ENCODE measurements at regions not wholly inside any gene's neighbourhood (a gene's known extent, or its start where the extent isn't known, plus 50 kb on each side); places are given as distances from the start of the nearest gene placed in this dataset.

DNA sequence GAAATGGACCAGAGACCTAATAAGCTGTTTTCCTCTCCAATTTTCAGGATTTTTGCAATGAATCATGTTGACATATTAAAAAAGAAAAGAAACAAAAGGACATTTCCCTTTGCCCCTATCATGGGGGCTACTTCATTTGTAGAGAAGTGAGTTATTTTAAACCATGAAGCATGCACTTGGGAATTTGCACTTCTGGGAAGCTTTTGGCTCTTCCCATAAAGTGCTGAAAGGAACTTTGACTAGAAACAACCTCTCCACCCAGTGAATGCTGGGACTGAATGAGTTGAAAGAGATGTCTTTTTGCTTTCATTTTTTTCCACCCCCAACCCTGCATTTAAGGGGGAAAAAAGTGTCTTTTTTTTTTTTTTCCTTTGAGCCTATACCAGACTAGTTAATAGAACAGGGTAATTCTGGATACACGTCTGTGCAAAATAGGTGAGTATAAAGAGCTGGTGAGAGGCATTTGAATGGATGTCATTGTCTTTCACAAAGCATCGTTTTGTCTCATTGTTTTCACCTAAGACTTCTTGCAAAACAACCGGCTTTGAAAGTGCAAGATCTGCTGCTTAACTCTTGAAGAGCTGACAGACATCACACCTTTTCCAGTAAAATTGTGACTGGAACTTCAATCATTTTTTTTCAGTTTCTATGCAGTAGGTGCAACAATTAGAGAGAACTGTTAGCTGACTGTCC, 138.7 kb upstream of the BACH2 start:
- no peak for DNase-seq (ENCODE audit: low read depth)

DNA sequence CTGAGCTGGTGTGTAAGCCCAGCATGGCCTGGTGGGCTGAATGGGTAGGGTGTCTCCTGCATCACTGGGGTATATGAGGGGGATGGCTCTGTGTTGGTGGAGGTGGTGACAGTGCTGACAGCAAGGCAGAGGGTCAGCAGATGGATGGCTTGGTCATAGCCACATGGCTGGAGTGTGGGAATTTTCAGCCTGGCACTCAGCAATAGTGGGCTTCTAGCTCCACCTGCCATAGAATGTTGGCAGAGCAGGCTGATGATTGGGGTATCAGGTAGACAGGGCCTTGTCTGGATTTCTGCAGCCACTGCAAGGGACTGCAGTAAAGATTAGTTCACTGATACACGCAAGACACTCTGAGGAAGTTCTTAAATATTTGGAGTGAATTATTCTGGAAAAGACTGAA, 137.5 kb upstream of the BACH2 start:
- DNase-seq (ENCODE audit: low read depth) = no peak

DNA sequence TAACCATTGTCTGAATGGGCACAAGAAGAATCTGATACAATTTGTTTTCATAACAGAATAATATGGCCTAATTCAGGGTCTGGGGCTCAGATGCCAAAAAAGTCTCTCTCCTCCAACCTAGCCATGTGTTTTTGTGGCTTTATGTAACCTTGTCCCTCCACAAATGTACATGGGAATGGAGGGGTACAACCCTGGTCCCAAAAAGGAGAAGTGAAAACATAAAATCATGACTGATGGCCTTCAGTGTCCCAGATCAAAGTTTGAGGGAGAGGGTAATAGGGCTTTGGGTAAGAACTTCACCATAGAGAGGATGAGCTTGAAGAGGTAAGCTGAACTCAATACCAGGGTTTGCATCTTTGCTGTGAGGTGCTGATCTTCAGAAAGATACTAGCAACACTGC, 136.3 kb upstream of the BACH2 start:
- DNase-seq (ENCODE audit: low read depth) = no peak

DNA sequence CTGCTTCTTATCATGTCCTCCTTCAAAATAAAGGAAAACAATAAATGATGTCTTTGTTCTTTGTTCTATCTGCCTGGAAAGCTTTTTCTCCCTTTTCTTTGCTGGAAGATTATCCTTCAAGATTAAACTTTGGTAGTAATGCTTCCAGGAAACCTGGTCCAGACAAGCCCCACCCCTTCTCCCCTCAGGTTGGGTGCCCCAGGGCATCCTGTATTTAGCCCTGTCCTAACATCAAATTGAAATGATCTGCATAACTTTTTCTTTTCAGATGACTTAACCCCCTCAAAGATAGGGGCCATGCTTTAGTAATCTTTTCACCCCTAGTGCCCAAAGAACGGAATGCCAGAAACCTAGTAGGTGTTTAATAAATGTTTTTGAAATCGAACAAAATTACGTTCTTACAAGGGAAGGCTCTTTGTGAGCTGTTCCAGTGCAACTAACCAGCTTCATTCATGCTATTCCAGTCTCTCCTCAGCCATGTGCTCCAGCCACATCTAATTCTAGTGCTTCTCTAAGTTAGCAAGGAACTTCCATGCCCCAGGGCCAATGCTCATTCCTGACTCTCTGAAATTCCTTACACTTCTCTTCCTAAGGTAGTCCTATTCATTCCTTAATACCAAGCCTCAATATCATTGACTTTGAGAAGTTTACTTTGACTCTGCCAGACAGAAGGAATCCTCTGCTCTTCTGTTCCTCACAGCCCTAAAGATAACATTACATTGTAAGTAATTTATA, 135.6 kb upstream of the BACH2 start:
- no peak for DNase-seq (ENCODE audit: low read depth)

- no peak for DNase-seq (ENCODE audit: low read depth)
Observed at GRCh38 chr6:90431576-90431975, 134.9 kb upstream of the BACH2 start.

- DNase-seq (ENCODE audit: low read depth) = no peak
Observed at GRCh38 chr6:90429713-90430112, 133.1 kb upstream of the BACH2 start.

DNA sequence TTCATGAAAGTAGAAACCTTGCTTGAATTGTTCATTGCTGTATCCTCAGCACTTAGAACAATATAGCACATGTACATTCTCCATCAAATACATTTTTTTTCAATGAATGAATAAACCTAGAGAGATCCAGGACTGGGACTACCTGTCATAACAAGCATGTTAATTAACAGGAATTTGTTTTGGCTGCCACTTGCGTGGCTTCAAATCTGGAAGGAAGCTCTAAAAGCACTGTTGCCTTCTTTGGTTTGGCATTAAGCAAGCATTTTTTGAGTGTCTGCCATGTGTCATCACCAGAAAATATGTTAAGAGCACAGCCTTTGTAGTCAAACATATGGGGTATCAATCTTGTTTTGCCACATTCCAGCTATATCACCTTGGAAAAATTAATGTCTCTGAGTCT, 131.9 kb upstream of the BACH2 start:
- no peak for DNase-seq (ENCODE audit: low read depth)

DNA sequence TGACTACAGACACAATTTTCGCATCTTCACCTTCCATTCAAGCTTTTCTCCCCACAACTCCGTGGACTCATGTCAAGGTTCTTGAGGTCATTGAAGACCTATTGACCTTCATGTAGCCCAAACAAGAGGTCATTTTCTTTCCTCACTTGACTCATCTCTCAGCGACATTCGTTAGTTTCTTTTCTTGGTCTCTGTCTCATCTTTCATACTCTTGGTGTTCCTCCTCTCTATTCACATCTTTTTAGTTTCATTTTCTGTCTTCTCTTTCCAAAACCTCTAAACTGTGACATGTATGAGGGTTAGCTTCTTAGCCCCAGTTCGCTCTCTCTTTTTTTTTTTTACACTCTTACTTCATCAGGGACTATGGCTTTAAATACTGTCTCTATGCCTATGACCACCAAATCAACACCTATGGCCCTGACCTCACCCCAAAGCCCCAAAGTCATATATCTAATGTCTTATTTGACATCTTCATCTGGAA, 128.6 kb upstream of the BACH2 start:
- DNase-seq (ENCODE audit: low read depth) = no peak

GRCh38 chr6:90424580-90424979, 127.9 kb upstream of the BACH2 start:
- DNase-seq (ENCODE audit: low read depth) = no peak

- no peak for DNase-seq (ENCODE audit: low read depth)
Observed at GRCh38 chr6:90421666-90422065, 125.0 kb upstream of the BACH2 start.

GRCh38 chr6:90420500-90420899, 123.9 kb upstream of the BACH2 start:
- no peak for DNase-seq (ENCODE audit: low read depth)

GRCh38 chr6:90417385-90417784, 120.7 kb upstream of the BACH2 start:
- DNase-seq (ENCODE audit: low read depth) = no peak

DNA sequence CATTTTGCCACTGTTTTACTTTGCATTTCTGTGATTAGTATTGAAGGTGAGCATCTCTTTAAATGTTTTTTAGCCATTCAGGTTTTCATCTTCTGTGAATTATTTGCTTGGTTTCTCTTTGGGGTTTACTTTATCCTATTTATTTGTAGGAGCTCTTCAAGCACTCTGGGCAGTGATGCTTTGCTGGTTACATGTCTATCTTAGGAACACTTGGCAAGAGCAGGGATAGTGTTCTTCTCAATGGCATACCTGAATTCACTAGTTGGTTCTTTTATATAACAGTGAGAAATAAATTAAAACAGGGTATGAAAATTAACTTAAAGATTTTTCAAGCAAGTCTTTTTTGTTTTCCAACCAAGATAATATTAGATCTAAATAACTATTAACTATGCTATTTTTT, 119.7 kb upstream of the BACH2 start:
- no peak for DNase-seq (ENCODE audit: low read depth)

DNA sequence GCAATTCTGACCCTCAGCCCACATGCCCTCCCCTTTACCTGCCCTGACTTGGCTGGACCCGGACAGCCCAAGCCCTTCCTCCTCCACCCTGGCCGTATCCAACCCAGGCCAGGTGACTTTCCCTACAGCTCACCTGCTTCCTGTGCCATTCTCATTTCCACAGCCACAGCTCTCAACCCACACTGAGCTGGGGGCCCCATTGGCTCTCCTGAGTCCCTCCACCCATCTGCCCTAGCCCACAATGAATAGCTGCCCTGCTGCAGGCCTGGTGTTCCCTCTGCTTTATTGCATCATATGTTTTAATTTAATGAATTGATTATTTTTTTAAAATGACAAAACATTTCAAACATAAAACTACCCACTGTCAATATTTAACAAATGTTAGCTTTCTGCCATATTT, 118.5 kb upstream of the BACH2 start:
- no peak for DNase-seq (ENCODE audit: low read depth)

- DNase-seq (ENCODE audit: low read depth) = no peak
Observed at GRCh38 chr6:90414352-90414751, 117.7 kb upstream of the BACH2 start.

- no peak for DNase-seq (ENCODE audit: low read depth)
Observed at GRCh38 chr6:90413867-90414266, 117.2 kb upstream of the BACH2 start.

DNA sequence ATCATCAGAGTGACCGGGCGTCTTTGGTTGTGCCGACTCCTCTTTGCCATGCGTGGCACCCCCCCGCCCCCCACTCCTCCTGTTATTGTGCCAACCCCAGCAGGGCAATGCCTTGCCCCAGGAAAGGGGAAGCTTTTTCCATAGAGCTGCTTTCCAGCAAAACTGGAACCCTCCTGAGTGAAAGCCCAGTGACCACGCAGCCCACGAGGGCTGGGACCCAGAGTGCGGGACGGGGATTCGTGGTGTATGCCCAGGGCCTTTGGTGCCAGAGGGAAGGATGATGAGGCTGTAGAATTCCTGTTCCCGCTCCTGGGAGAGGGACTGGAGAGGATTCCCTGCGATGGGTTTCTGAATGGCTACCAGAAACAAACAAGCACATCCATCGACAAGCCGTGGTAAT, 116.8 kb upstream of the BACH2 start:
- DNase-seq (ENCODE audit: low read depth) = no peak

DNA sequence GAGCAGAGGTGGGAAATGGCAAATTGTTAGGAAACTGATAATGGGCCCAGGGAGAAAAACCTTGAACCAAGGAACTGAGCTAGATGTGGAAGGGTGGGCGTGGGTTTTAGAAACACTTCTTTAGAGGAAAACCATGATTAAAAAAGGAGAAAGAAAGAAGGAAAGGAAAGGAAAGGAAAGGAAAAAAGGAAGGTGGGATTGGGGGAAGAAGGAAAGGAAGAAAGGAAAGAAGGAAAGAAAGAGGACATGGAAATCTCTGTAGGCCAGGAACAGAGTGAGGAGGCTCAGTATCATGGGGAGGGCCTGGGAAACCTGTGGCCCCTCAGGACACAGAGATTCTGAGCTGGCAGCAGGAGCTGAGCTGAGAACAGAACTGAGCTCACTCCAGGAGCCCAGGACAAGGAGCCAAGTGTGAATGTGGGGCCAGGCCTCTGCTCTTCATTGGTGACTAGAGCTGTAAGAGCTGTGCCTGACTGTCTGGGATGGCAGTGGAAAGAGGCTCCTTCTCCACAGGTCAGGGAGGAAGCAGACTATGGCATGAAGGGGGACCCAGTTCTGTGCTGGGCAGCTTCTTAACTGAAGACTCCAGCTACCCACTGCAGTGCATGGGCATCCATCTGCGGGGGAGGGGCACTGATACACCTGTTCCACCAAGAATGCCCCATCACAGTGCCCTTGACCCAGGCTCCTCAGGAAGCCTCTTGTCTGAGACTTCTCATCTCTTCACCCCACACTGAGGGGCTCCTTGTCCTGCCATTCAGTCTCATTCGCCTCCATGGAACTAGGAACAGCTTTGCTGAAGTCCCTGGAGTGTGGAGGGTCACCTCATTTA, 116.1 kb upstream of the BACH2 start:
- DNase-seq (ENCODE audit: low read depth) = no peak

DNA sequence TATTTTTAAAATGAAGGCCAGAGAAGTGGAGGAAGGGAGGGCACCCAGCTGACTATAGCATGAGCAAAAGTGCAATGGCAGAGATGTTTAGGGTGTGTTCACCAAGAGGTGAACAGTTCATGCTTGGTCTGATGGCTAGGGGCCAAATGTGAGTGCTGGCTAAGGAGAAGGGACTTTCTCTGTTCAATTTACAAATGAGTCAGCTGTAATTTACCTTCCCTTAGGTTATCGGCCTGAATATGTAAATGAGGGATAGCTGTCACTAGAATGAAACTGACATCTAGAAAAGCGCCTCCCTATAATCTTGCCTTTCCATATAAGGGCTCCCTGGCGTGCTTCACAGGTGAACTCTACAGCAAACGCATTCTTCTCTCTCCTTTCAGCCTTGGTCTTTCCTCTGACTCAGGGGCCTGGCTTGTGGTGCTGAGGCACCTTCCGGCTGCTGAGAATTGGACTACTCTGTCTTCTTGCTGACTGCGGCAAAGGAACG, 114.7 kb upstream of the BACH2 start:
- DNase-seq (ENCODE audit: low read depth) = no peak

- DNase-seq (ENCODE audit: low read depth) = no peak
Observed at GRCh38 chr6:90409700-90410099, 113.1 kb upstream of the BACH2 start.

DNA sequence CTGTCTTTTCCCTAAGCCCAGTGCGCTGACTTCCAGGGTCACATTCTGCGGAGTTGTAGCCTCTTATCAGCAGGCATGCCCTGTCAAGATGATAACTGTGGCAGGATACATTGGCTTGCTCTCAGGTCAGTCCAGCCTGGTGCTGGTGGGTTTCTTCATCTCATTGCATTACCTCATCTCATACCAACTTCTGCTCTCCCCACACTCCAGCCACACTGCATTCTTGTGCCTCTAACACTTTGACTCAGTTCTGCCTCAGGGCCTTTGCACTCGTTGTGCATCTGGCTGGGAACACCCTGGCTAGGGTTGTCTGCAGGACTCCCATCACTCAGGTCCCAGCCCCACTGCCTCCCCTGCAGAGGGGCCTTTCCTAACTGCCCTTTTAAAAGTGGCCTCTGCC, 110.3 kb upstream of the BACH2 start:
- DNase-seq (ENCODE audit: low read depth) = no peak

- DNase-seq (ENCODE audit: low read depth) = peak; percentile 56
Observed at GRCh38 chr6:90406142-90406794, 109.6 kb upstream of the BACH2 start.

Data from HS-5 (cell line).